Sigmoid colon (tissue), 4 donors: ENCODE measurements at regions not wholly inside any gene's neighbourhood (a gene's known extent, or its start where the extent isn't known, plus 50 kb on each side); places are given as distances from the start of the nearest gene placed in this dataset.

Experiments
- CTCF ChIP-seq, 4 experiments: fragments of 450-650 bp in 3 of 4; fragments of 200-600 bp in 1 of 4; IDR thresholded peaks; one replicate each; pipeline ENCODE4 v1.5.1; 2016 to 2019; ENCODE audit warnings: antibody characterized with exemption in 4 of 4, mild to moderate bottlenecking in 3 of 4, moderate library complexity in 2 of 4
- EP300 ChIP-seq, 4 donors: sonication (generic); formaldehyde crosslinking; IDR thresholded peaks; one replicate each; pipeline ENCODE4 v1.6.1; 2017; ENCODE audit warnings: antibody characterized with exemption in 4 of 4
- POLR2AphosphoS5 ChIP-seq, 4 donors: sonication (generic); formaldehyde crosslinking; IDR thresholded peaks; one replicate each; pipeline ENCODE4 v1.6.1; 2017; ENCODE audit warnings: antibody characterized with exemption in 4 of 4

DNA sequence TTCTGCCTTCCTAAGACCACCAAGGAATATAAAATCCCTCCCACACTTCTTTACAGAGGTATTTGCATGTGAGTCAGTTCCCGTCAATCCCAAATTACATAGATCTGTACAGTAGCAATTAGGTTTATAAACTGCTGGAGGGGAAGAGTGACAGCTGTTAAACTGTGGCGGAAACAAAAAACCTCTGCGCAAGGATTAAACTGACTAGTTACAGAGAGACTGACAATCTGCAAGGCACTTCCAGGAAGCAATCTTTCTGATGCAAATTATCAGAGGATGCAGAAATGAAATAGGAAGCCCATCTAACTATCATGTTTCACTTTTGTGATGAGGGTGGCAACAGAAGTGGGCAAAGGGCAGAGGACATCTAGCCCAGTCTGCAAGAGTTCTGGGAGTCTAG is 150.4 kb downstream of the RTP4 start:
- TF ChIP-seq CTCF (IDR thresholded peaks at IDR 0.05): no peak
- no peak for TF ChIP-seq POLR2AphosphoS5 (IDR thresholded peaks at IDR 0.05)
- TF ChIP-seq EP300 (IDR thresholded peaks at IDR 0.05): no peak
